NT2/D1 (cell line): ENCODE measurements at regions not wholly inside any gene's neighbourhood (a gene's known extent, or its start where the extent isn't known, plus 50 kb on each side); places are given as distances from the start of the nearest gene placed in this dataset.

Experiments
- YY1 ChIP-seq: IDR thresholded peaks from 2 replicates; pipeline ENCODE4 v1.6.1; 2011; ENCODE audit not compliant: insufficient read length, insufficient read depth
- ZNF274 ChIP-seq: IDR thresholded peaks from 2 replicates; pipeline ENCODE4 v1.6.1; 2011; ENCODE audit warnings: mild to moderate bottlenecking, low read depth, low read length

DNA sequence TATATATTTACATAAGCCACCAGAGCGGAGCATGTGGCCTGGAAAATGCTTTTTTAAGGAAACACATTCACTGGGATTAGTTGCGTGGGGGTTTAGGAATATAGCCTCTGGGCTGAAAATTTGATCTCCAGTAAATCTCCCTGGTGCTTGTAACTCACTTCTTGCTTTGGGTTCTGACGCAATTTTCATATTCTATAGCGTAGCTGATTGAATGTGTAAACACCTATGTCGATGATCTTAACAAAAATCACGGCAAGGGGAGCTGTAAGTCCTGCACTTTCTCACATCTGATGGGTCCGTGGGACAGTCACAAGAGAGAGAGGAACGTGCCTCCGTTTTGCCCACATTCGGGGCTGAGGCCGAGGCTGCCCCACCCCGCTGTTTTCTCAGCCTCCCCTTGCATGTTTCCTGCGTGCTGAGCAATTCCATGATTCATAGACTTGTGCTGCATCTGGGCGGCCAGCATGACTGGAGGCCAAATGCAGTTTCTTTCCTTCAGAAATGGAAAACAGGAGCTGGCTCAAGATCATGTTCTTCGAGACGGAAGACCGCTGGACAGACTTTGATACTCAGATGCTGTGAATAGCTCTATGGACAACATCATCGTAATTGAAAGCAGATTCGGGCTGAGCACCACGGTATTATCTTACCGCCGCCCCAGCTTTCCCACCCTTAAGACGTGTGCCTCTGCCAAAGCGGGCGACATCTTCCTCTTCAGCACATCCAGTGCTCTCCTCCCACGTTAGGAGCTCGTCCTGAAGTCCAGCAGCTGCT, 109.2 kb downstream of the TMEM18 start:
- TF ChIP-seq YY1 = no peak
- no peak for TF ChIP-seq ZNF274
